Mesodermal cell (in vitro differentiated cells): ENCODE measurements at regions not wholly inside any gene's neighbourhood (a gene's known extent, or its start where the extent isn't known, plus 50 kb on each side); places are given as distances from the start of the nearest gene placed in this dataset.

Source experiments
- H3K27ac ChIP-seq: 2 replicates; pipeline ENCODE4 v1.7.0; 2013; ENCODE audit warnings: mild to moderate bottlenecking, low read depth, low read length, moderate library complexity; ENCODE audit not compliant: severe bottlenecking
- H3K36me3 ChIP-seq: 2 replicates; pipeline ENCODE4 v1.7.1; 2013; ENCODE audit warnings: mild to moderate bottlenecking, low read length, moderate library complexity; ENCODE audit not compliant: control insufficient read depth, insufficient read depth
- H3K4me1 ChIP-seq: one replicate; pipeline ENCODE4 v1.7.1; 2013; ENCODE audit warnings: mild to moderate bottlenecking, low read length; ENCODE audit not compliant: insufficient read depth, control insufficient read depth, poor library complexity, severe bottlenecking
- H3K4me3 ChIP-seq: 2 replicates; pipeline ENCODE4 v1.7.0; 2013; ENCODE audit warnings: low read length, control low read depth, mild to moderate bottlenecking; ENCODE audit not compliant: insufficient read depth, poor library complexity, severe bottlenecking; ENCODE audit errors: extremely low read depth
- H3K9me3 ChIP-seq: 2 replicates; pipeline ENCODE4 v1.7.1; 2013; ENCODE audit warnings: mild to moderate bottlenecking, low read length, moderate library complexity; ENCODE audit not compliant: control insufficient read depth
- WGBS, 2 experiments: methylation state at CpG; one replicate each; pipeline ENCODE4 v1.1.5; 2013; ENCODE audit warnings: missing lambda C conversion rate in 2 of 2; ENCODE audit not compliant: insufficient coverage in 2 of 2; 5-methylcytosine and 5-hydroxymethylcytosine counted together

DNA sequence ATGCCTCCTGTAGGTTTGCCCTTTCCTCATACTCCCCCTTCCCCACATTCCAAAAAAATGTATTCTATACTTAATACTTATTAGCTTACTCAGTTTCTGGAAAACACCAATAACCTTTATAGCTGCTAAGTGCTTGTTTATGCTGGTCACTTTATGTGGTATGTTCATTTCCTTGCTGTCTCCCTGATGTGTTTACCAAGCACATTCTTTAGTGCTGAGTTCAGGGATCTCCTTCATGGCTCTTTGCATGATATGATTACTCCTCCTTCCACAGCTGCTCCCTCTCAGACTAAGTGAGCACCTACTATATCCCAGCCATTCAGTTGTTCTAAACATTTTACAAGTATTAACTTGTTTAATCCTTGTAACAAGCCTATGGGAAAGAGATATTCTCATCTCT, 698.3 kb upstream of the FANCL start:
- H3K4me3 ChIP-seq: no peak overlapping the region
- H3K4me1 ChIP-seq: no peaks in the 10 kb centered on the region
- H3K9me3 ChIP-seq: peaks cover 10% of the 10 kb centered on the region
- H3K36me3 ChIP-seq: no peaks in the 10 kb centered on the region
- no peak overlapping the region for H3K27ac ChIP-seq

DNA sequence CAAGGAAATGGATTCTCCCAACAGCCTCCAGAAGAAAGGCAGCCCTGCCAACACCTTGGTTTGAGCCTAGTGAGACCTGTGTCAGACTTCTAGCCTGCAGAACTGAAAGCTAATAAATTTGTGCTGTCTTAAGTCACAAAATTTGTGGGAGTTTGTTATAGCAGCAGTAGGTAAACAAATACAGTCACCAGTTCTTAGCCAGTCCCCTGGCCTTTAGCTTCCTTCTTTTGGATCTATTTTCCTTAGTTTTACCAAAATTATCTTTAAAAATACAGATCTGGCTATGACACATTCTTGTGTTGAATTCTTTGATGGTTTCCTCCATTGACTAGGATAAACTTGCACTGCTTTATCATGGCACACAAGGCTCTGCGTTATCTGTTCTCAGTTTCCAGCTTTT, 697.9 kb upstream of the FANCL start:
- 100% methylated on average over 1 of the region's 1 CpG; no CpG with 5 or more reads in 1 of the 2 experiments for WGBS, 2 experiments
- no peak overlapping the region for H3K4me3 ChIP-seq

GRCh38 chr2:58932801-58933200, 691.7 kb upstream of the FANCL start:
- Histone ChIP-seq H3K4me3 (no peak overlapping the region), H3K27ac (no peak overlapping the region), H3K36me3 (no peaks in the 10 kb centered on the region), H3K4me1 (peaks cover 9% of the 10 kb centered on the region), H3K9me3 (no peaks in the 10 kb centered on the region)
- WGBS, 2 experiments: 81 to 83% methylated on average over 1 to 3 of the region's 3 CpGs

More for the DNA sequence above, 697.9 kb upstream of the FANCL start:
- Histone ChIP-seq H3K36me3 (no peaks in the 10 kb centered on the region), H3K4me1 (no peaks in the 10 kb centered on the region), H3K9me3 (peaks cover 10% of the 10 kb centered on the region), H3K27ac (no peak overlapping the region)

GRCh38 chr2:58930537-58930936, 689.4 kb upstream of the FANCL start:
- 79 to 87% methylated on average over 3 of the region's 5 CpGs for WGBS, 2 experiments
- Histone ChIP-seq H3K9me3 (no peaks in the 10 kb centered on the region), H3K27ac (no peak overlapping the region), H3K36me3 (no peaks in the 10 kb centered on the region), H3K4me1 (peaks cover 9% of the 10 kb centered on the region), H3K4me3 (no peak overlapping the region)

- Histone ChIP-seq H3K27ac (no peak overlapping the region), H3K36me3 (no peaks in the 10 kb centered on the region), H3K4me1 (peaks cover 14% of the 10 kb centered on the region), H3K9me3 (no peaks in the 10 kb centered on the region), H3K4me3 (no peak overlapping the region)
Measured at GRCh38 chr2:58928973-58929372, 687.8 kb upstream of the FANCL start.

GRCh38 chr2:58928391-58928790, 687.3 kb upstream of the FANCL start:
- H3K9me3 ChIP-seq: no peaks in the 10 kb centered on the region
- H3K36me3 ChIP-seq: no peaks in the 10 kb centered on the region
- WGBS, 2 experiments: 50 to 70% methylated on average over 1 to 3 of the region's 6 CpGs
- H3K4me3 ChIP-seq: no peak overlapping the region
- peaks cover 14% of the 10 kb centered on the region for H3K4me1 ChIP-seq
- no peak overlapping the region for H3K27ac ChIP-seq

DNA sequence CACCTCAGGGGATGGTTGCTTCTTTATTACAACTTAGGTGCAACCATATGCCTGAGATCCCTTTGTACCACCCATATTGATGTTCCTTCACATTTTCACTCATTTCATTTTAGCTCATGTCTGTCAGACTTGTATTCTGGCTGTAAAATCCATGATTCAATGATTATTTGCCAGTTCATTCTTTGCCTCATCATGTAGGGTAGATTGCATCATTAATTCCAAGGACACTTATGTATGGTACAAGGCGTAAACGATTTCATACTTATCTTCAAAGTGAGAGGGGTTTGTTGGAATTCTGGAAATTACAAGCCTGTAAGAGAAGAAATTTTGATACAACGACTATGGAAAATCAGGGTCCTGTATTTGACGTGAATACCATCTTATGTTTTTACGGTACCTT, 685.0 kb upstream of the FANCL start:
- peaks cover 18% of the 10 kb centered on the region for H3K4me1 ChIP-seq
- 93 to 94% methylated on average over 2 of the region's 5 CpGs for WGBS, 2 experiments
- H3K27ac ChIP-seq: no peak overlapping the region
- no peaks in the 10 kb centered on the region for H3K9me3 ChIP-seq
- H3K4me3 ChIP-seq: no peak overlapping the region
- no peaks in the 10 kb centered on the region for H3K36me3 ChIP-seq

DNA sequence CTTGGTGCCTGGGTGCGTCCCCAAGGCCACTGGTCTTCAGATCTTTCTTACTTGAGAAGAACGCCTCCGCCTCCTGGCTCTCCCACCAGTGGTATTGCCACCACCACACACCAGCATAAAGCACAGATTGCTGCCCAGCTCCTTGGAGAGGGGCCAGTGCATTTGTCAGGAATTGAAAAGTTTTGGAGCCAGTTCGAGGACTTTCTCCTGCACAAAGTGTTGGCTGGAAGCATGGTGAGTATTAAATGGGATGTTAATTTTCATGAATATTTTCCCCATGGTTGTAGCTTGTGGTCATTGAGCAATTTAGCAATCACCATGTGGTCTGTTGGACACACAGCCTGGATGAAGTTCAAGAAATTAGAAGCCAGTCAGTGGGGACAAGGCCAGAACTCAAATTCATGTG, 684.6 kb upstream of the FANCL start:
- Histone ChIP-seq H3K27ac (no peak overlapping the region), H3K4me3 (no peak overlapping the region), H3K9me3 (no peaks in the 10 kb centered on the region), H3K4me1 (peaks cover 18% of the 10 kb centered on the region), H3K36me3 (no peaks in the 10 kb centered on the region)
- 60 to 93% methylated on average over 1 to 3 of the region's 4 CpGs for WGBS, 2 experiments

DNA sequence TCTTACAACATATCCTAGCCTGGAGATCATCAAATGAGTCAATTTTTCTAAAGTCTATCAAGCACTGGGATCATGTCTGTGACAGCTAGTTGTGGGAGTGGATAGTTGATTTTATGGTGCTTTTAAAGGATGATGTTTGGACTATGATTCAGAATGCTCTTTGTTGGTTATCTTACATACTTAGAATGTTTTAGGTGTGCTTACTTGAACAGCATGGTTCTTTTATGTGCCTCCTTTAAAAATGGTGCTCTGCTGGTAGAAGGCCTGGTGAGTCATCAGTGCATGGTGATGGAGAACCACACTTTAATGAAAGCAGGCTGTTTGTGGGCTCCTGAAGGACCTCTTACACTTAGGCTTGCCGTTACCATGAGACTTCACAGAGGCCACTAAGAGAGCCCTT, 682.7 kb upstream of the FANCL start:
- Histone ChIP-seq H3K9me3 (no peaks in the 10 kb centered on the region), H3K4me1 (peaks cover 15% of the 10 kb centered on the region), H3K4me3 (no peak overlapping the region), H3K36me3 (no peaks in the 10 kb centered on the region), H3K27ac (peak overlapping the region; percentile 46)
- WGBS, 2 experiments: 80% methylated on average over 1 of the region's 1 CpG; no CpG with 5 or more reads in 1 of the 2 experiments

DNA sequence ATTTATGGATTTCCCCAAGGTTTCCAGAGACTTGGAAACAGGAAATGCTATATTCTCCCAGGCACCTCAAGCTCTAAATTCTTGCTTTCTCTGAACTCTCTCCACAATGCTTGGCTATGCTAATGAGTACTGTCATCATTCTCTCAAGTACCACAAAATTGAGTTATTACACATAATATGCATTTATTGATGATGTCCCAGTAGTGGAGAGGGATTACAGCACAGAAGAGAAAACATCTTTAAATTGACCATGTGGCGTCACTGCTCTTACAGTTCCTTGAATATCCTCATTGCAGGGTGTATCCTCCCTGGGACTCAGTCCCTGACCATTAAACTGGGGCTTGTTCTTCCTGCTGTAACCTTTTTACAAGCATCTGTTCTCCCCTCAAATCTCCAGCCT, 681.1 kb upstream of the FANCL start:
- no peak overlapping the region for H3K27ac ChIP-seq
- H3K36me3 ChIP-seq: no peaks in the 10 kb centered on the region
- H3K4me3 ChIP-seq: no peak overlapping the region
- H3K9me3 ChIP-seq: no peaks in the 10 kb centered on the region
- peaks cover 26% of the 10 kb centered on the region for H3K4me1 ChIP-seq
- 89 to 100% methylated on average over 1 of the region's 1 CpG for WGBS, 2 experiments

DNA sequence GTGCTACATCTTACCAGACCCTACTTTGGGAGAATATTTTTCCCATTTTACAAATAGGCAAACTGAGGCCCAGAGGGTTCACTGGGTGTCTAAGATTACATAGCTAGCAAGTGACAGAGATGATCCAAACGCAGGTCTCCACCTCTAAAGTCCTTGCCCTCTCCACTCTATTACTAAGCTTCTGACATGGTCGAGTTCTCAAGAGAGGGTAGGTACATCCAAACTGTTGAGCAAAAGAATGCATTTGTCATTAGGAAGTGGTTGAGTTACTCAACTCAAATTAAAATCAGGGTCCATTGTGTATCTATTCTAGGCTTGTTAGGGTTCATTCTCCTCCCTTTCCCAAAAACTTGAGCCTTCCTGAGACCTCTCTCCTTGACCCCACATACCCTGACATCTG, 680.6 kb upstream of the FANCL start:
- Histone ChIP-seq H3K27ac (no peak overlapping the region), H3K4me1 (peaks cover 26% of the 10 kb centered on the region), H3K9me3 (no peaks in the 10 kb centered on the region), H3K36me3 (no peaks in the 10 kb centered on the region), H3K4me3 (no peak overlapping the region)
- WGBS, 2 experiments: 100% methylated on average over 1 of the region's 2 CpGs; no CpG with 5 or more reads in 1 of the 2 experiments

- no peaks in the 10 kb centered on the region for H3K9me3 ChIP-seq
- no peaks in the 10 kb centered on the region for H3K36me3 ChIP-seq
- no peak overlapping the region for H3K4me3 ChIP-seq
- WGBS, 2 experiments: 100% methylated on average over 2 of the region's 2 CpGs; no CpG with 5 or more reads in 1 of the 2 experiments
- H3K27ac ChIP-seq: no peak overlapping the region
- H3K4me1 ChIP-seq: peaks cover 26% of the 10 kb centered on the region
Measured at GRCh38 chr2:58920001-58920400, 678.9 kb upstream of the FANCL start.
